ENCODE measurements at regions not wholly inside any gene's neighbourhood (a gene's known extent, or its start where the extent isn't known, plus 50 kb on each side); places are given as distances from the start of the nearest gene placed in this dataset.

DNA sequence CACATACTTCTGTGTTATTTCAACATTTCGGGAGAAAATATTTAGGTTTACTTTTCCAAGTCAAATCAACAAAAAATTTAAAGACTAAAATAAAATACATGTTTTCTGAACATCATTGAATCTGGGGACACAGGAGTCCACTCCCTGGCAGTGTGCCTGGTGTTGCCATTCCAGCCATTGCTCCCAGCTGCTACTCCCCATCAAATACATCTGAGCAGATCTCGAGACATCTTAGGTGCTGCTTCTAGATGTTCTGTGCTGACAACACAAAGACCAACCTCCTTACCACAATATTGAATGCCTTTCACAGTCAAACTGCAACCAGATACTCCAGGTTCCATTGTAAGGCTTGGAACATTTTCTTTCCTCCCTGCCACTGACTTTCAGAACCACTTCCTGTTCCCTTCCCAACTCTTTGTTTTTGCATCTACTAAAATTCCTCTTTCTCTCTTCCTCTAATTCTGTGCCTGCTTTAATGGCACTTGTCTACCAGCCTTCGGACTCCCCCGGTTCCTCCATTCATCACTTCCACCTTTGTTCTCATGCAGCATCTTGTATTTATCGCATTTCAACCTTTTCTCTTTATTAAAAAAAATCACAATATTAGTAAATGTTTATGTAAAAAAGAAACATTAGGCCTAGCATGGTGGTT lies 81.1 kb upstream of the SLC4A7 start:
- Histone ChIP-seq H3K4me3 (replicated peaks in 1 of 3; ENCODE audit: low read depth in 2 of 3, low read length in 3 of 3) (peak overlapping the region in 1 of 3 experiments; percentile 27), H3K36me3 (replicated peaks in 1 of 2; ENCODE audit: control insufficient read depth in 1 of 2, insufficient read depth in 2 of 2, low read length in 2 of 2) (no peaks in the 10 kb centered on the region), H2AFZ (ENCODE audit: insufficient read depth, low read depth, low read length, poor library complexity, severe bottlenecking) (no peak overlapping the region), H3K79me2 (ENCODE audit: insufficient read depth, low read length) (no peaks in the 10 kb centered on the region), H3K4me2 (replicated peaks; ENCODE audit: extremely low read depth, low read length, poor library complexity, severe bottlenecking) (peak overlapping the region; percentile 33), H3K27me3 (ENCODE audit: control insufficient read depth in 2 of 2, insufficient read depth in 2 of 2, low read length in 2 of 2) (no peaks in the 10 kb centered on the region), H3K27ac (ENCODE audit: low read depth in 1 of 2, low read length in 2 of 2) (peak overlapping the region in 1 of 2 donors; percentile 10), H3K4me1 (ENCODE audit: control insufficient read depth in 1 of 2, insufficient read depth in 2 of 2, low read length in 2 of 2) (peaks cover 23 to 33% of the 10 kb centered on the region in 2 donors), H3K9me3 (replicated peaks in 1 of 2; ENCODE audit: control insufficient read depth in 1 of 2, insufficient read depth in 1 of 2, low read length in 2 of 2) (no peaks in the 10 kb centered on the region), H4K20me1 (ENCODE audit: insufficient read depth, low read length) (no peaks in the 10 kb centered on the region), H3K9ac (ENCODE audit: insufficient read depth, low read length, poor library complexity, severe bottlenecking) (no peak overlapping the region)
- H3K36me3 Mint-ChIP-seq: no peaks in the 10 kb centered on the region
- H3K4me1 Mint-ChIP-seq: peaks cover 30% of the 10 kb centered on the region
- H3K27ac Mint-ChIP-seq: peak overlapping the region in 3 of 7 donors; percentile 39 to 82 (median 69)
- H3K4me3 Mint-ChIP-seq: peak overlapping the region in 1 of 2 donors; percentile 62
- peaks cover 0 to 3% (median 2%) of the 10 kb centered on the region in 3 donors for H3K27me3 Mint-ChIP-seq (ENCODE audit: low read depth in 3 of 3)
- intact Hi-C loops (cut with micrococcal nuclease): no loop called here
- peak in 2 of 3 donors; percentile 38 to 39 for DNase-seq
- TF ChIP-seq, protein P1, sequence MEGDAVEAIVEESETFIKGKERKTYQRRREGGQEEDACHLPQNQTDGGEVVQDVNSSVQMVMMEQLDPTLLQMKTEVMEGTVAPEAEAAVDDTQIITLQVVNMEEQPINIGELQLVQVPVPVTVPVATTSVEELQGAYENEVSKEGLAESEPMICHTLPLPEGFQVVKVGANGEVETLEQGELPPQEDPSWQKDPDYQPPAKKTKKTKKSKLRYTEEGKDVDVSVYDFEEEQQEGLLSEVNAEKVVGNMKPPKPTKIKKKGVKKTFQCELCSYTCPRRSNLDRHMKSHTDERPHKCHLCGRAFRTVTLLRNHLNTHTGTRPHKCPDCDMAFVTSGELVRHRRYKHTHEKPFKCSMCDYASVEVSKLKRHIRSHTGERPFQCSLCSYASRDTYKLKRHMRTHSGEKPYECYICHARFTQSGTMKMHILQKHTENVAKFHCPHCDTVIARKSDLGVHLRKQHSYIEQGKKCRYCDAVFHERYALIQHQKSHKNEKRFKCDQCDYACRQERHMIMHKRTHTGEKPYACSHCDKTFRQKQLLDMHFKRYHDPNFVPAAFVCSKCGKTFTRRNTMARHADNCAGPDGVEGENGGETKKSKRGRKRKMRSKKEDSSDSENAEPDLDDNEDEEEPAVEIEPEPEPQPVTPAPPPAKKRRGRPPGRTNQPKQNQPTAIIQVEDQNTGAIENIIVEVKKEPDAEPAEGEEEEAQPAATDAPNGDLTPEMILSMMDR (IDR thresholded peaks at IDR 0.05): no peak
- WGBS (ENCODE audit: insufficient coverage): 30% methylated on average over 3 of the region's 5 CpGs
- no peaks in the 10 kb centered on the region for H3K9me3 Mint-ChIP-seq

DNA sequence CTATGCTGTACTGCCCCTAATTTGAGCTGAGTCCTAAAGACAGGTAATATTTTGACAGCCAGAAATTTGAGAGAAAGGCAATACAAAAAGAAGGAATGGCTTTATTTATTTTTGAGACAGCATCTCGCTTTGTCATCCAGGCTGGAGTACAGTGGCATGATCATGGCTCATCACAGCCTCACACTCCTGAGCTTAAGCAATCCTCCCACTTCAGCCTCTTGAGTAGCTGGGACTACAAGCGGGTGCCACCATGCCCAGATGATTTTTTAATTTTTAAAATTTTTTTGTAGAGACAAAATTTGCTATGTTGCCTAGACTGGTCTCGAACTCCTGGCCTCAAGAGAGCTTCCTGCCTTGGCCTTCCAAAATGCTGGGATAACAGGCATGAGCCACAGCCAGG lies 77.4 kb upstream of the SLC4A7 start:
- Histone ChIP-seq H3K4me2 (replicated peaks; ENCODE audit: extremely low read depth, low read length, poor library complexity, severe bottlenecking) (no peak overlapping the region), H3K27me3 (ENCODE audit: control insufficient read depth in 2 of 2, insufficient read depth in 2 of 2, low read length in 2 of 2) (no peaks in the 10 kb centered on the region), H3K9me3 (replicated peaks in 1 of 2; ENCODE audit: control insufficient read depth in 1 of 2, insufficient read depth in 1 of 2, low read length in 2 of 2) (no peaks in the 10 kb centered on the region), H3K79me2 (ENCODE audit: insufficient read depth, low read length) (no peaks in the 10 kb centered on the region), H3K9ac (ENCODE audit: insufficient read depth, low read length, poor library complexity, severe bottlenecking) (no peak overlapping the region), H3K4me3 (replicated peaks in 1 of 3; ENCODE audit: low read depth in 2 of 3, low read length in 3 of 3) (no peak overlapping the region), H3K4me1 (ENCODE audit: control insufficient read depth in 1 of 2, insufficient read depth in 2 of 2, low read length in 2 of 2) (peaks cover 26 to 39% of the 10 kb centered on the region in 2 donors), H3K27ac (ENCODE audit: low read depth in 1 of 2, low read length in 2 of 2) (peak overlapping the region in 1 of 2 donors; percentile 59), H2AFZ (ENCODE audit: insufficient read depth, low read depth, low read length, poor library complexity, severe bottlenecking) (no peak overlapping the region), H4K20me1 (ENCODE audit: insufficient read depth, low read length) (no peaks in the 10 kb centered on the region), H3K36me3 (replicated peaks in 1 of 2; ENCODE audit: control insufficient read depth in 1 of 2, insufficient read depth in 2 of 2, low read length in 2 of 2) (no peaks in the 10 kb centered on the region)
- peak in 1 of 3 donors; percentile 19 for DNase-seq
- no peaks in the 10 kb centered on the region for H3K9me3 Mint-ChIP-seq
- H3K27me3 Mint-ChIP-seq (ENCODE audit: low read depth in 3 of 3): peaks cover 0 to 5% (median 2%) of the 10 kb centered on the region in 3 donors
- WGBS (ENCODE audit: insufficient coverage): 100% methylated on average over 1 of the region's 3 CpGs
- peak overlapping the region in 3 of 7 donors; percentile 72 to 88 (median 80) for H3K27ac Mint-ChIP-seq
- TF ChIP-seq, protein P1 (IDR thresholded peaks at IDR 0.05): no peak
- H3K4me3 Mint-ChIP-seq: no peak overlapping the region
- H3K4me1 Mint-ChIP-seq: peaks cover 37% of the 10 kb centered on the region
- H3K36me3 Mint-ChIP-seq: no peaks in the 10 kb centered on the region
- intact Hi-C loops (cut with micrococcal nuclease): no loop called here
